Endodermal cell (in vitro differentiated cells): ENCODE measurements at regions not wholly inside any gene's neighbourhood (a gene's known extent, or its start where the extent isn't known, plus 50 kb on each side); places are given as distances from the start of the nearest gene placed in this dataset.

Experiments used
- DNase-seq: peaks from one replicate; pipeline ENCODE4 v3.0.0-alpha.2; 2017
- H3K27ac ChIP-seq: 2 replicates; pipeline ENCODE4 v1.5.1; 2013; ENCODE audit warnings: mild to moderate bottlenecking, low read depth, low read length, moderate library complexity
- H3K27me3 ChIP-seq: 2 replicates; pipeline ENCODE4 v1.6.1; 2013; ENCODE audit warnings: mild to moderate bottlenecking, low read length, moderate library complexity; ENCODE audit not compliant: insufficient read depth, control insufficient read depth, poor library complexity, severe bottlenecking
- H3K36me3 ChIP-seq: 2 replicates; pipeline ENCODE4 v1.7.0; 2013; ENCODE audit warnings: mild to moderate bottlenecking, low read length, moderate library complexity; ENCODE audit not compliant: control insufficient read depth, insufficient read depth
- H3K4me1 ChIP-seq: one replicate; pipeline ENCODE4 v1.7.0; 2013; ENCODE audit warnings: low read length; ENCODE audit not compliant: control insufficient read depth, insufficient read depth
- H3K4me3 ChIP-seq: 2 replicates; pipeline ENCODE4 v1.5.1; 2013; ENCODE audit warnings: mild to moderate bottlenecking, low read length, moderate library complexity
- H3K9ac ChIP-seq: 2 replicates; pipeline ENCODE4 v1.6.1; 2013; ENCODE audit warnings: mild to moderate bottlenecking, low read length, moderate library complexity; ENCODE audit not compliant: poor library complexity, severe bottlenecking; ENCODE audit errors: extremely low read depth
- H3K9me3 ChIP-seq: 2 replicates; pipeline ENCODE4 v1.6.1; 2013; ENCODE audit warnings: mild to moderate bottlenecking, low read length, moderate library complexity; ENCODE audit not compliant: control insufficient read depth
- H3K27ac Mint-ChIP-seq: 2 replicates; pipeline ENCODE4 v1.8.0; 2020; ENCODE audit warnings: mixed read lengths
- H3K27me3 Mint-ChIP-seq: 2 replicates; pipeline ENCODE4 v1.8.0; 2021; ENCODE audit warnings: mild to moderate bottlenecking, mixed read lengths; ENCODE audit not compliant: insufficient read depth
- H3K36me3 Mint-ChIP-seq: 2 replicates; pipeline ENCODE4 v1.8.0; 2020; ENCODE audit warnings: low read depth, mixed read lengths
- H3K4me1 Mint-ChIP-seq: 2 replicates; pipeline ENCODE4 v1.8.0; 2020; ENCODE audit warnings: mixed read lengths
- H3K4me3 Mint-ChIP-seq: 2 replicates; pipeline ENCODE4 v1.8.0; 2020; ENCODE audit warnings: mild to moderate bottlenecking, moderate library complexity, mixed read lengths
- H3K9me3 Mint-ChIP-seq: 2 replicates; pipeline ENCODE4 v1.8.0; 2020; ENCODE audit warnings: mild to moderate bottlenecking, mixed read lengths
- WGBS, 2 experiments: methylation state at CpG; one replicate each; pipeline versions ENCODE4 v1.1.5 to v1.1.7; 2013; ENCODE audit warnings: missing lambda C conversion rate in 2 of 2, mixed read lengths in 1 of 2; ENCODE audit not compliant: insufficient coverage in 1 of 2, insufficient read length in 1 of 2; 5-methylcytosine and 5-hydroxymethylcytosine counted together
- TF ChIP-seq, protein P1 (sequence below): fragments of 200-600 bp; sonication (generic); conservative IDR thresholded peaks from 2 replicates; pipeline ENCODE4 v1.5.0; 2021; ENCODE audit warnings: antibody characterized with exemption, mild to moderate bottlenecking

- Histone ChIP-seq H3K9me3 (no peaks in the 10 kb centered on the region), H3K9ac (no peak overlapping the region), H3K27ac (no peak overlapping the region), H3K36me3 (no peaks in the 10 kb centered on the region), H3K4me1 (no peaks in the 10 kb centered on the region), H3K27me3 (peaks cover 27% of the 10 kb centered on the region), H3K4me3 (no peak overlapping the region)
- Mint-ChIP-seq H3K36me3 (no peaks in the 10 kb centered on the region), H3K27me3 (peaks cover 38% of the 10 kb centered on the region), H3K4me1 (peaks cover 2% of the 10 kb centered on the region), H3K4me3 (no peak overlapping the region), H3K27ac (no peak overlapping the region), H3K9me3 (no peaks in the 10 kb centered on the region)
- TF ChIP-seq, protein P1, sequence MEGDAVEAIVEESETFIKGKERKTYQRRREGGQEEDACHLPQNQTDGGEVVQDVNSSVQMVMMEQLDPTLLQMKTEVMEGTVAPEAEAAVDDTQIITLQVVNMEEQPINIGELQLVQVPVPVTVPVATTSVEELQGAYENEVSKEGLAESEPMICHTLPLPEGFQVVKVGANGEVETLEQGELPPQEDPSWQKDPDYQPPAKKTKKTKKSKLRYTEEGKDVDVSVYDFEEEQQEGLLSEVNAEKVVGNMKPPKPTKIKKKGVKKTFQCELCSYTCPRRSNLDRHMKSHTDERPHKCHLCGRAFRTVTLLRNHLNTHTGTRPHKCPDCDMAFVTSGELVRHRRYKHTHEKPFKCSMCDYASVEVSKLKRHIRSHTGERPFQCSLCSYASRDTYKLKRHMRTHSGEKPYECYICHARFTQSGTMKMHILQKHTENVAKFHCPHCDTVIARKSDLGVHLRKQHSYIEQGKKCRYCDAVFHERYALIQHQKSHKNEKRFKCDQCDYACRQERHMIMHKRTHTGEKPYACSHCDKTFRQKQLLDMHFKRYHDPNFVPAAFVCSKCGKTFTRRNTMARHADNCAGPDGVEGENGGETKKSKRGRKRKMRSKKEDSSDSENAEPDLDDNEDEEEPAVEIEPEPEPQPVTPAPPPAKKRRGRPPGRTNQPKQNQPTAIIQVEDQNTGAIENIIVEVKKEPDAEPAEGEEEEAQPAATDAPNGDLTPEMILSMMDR: no peak
- peak; percentile 28 for DNase-seq
- WGBS, 2 experiments: 87 to 93% methylated on average over 5 of the region's 5 CpGs
Measured at GRCh38 chr13:112639521-112639920, 50.3 kb upstream of the ATP11A start.

- Histone ChIP-seq H3K27me3 (peaks cover 27% of the 10 kb centered on the region), H3K27ac (no peak overlapping the region), H3K9me3 (no peaks in the 10 kb centered on the region), H3K36me3 (no peaks in the 10 kb centered on the region), H3K4me3 (no peak overlapping the region), H3K9ac (no peak overlapping the region), H3K4me1 (no peaks in the 10 kb centered on the region)
- H3K27ac Mint-ChIP-seq: no peak overlapping the region
- no peak overlapping the region for H3K4me3 Mint-ChIP-seq
- DNase-seq: peak; percentile 30
- H3K27me3 Mint-ChIP-seq: peaks cover 38% of the 10 kb centered on the region
- H3K36me3 Mint-ChIP-seq: no peaks in the 10 kb centered on the region
- TF ChIP-seq, protein P1: no peak
- H3K9me3 Mint-ChIP-seq: no peaks in the 10 kb centered on the region
- 85 to 90% methylated on average over 5 to 10 of the region's 10 CpGs for WGBS, 2 experiments
- H3K4me1 Mint-ChIP-seq: peaks cover 2% of the 10 kb centered on the region
Measured at GRCh38 chr13:112638919-112639318, 50.9 kb upstream of the ATP11A start.

- H3K9me3 Mint-ChIP-seq: no peaks in the 10 kb centered on the region
- peak; percentile 64 for DNase-seq
- H3K4me3 Mint-ChIP-seq: no peak overlapping the region
- peaks cover 38% of the 10 kb centered on the region for H3K27me3 Mint-ChIP-seq
- Histone ChIP-seq H3K27ac (no peak overlapping the region), H3K9ac (no peak overlapping the region), H3K36me3 (no peaks in the 10 kb centered on the region), H3K4me1 (no peaks in the 10 kb centered on the region), H3K4me3 (no peak overlapping the region), H3K27me3 (peaks cover 27% of the 10 kb centered on the region), H3K9me3 (no peaks in the 10 kb centered on the region)
- 91% methylated on average over 15 to 24 of the region's 24 CpGs for WGBS, 2 experiments
- TF ChIP-seq, protein P1: no peak
- no peaks in the 10 kb centered on the region for H3K36me3 Mint-ChIP-seq
- H3K27ac Mint-ChIP-seq: no peak overlapping the region
- H3K4me1 Mint-ChIP-seq: peaks cover 2% of the 10 kb centered on the region
Measured at GRCh38 chr13:112638157-112638750, 50.3 kb upstream of the TUBGCP3 start.
